ENCODE measurements at regions not wholly inside any gene's neighbourhood (a gene's known extent, or its start where the extent isn't known, plus 50 kb on each side); places are given as distances from the start of the nearest gene placed in this dataset.

GRCh38 chr9:28407351-28407750, 834.1 kb upstream of the C9orf72 start:
- intact Hi-C loops (cut with DNase I): no loop called here
- Histone ChIP-seq H3K4me1 (no peaks in the 10 kb centered on the region), H3K36me3 (no peaks in the 10 kb centered on the region), H3K27me3 (no peaks in the 10 kb centered on the region), H3K9me3 (no peaks in the 10 kb centered on the region), H3K27ac (replicated peaks in 1 of 4) (no peak overlapping the region), H3K4me3 (no peak overlapping the region)
- WGBS: 59% methylated on average over 3 of the region's 3 CpGs
- TF ChIP-seq POLR2A (IDR thresholded peaks at IDR 0.05; ENCODE audit: low read depth): no peak
- TF ChIP-seq EP300 (IDR thresholded peaks at IDR 0.05): no peak
- TF ChIP-seq POLR2AphosphoS5 (IDR thresholded peaks at IDR 0.05): no peak
- TF ChIP-seq, protein P1, sequence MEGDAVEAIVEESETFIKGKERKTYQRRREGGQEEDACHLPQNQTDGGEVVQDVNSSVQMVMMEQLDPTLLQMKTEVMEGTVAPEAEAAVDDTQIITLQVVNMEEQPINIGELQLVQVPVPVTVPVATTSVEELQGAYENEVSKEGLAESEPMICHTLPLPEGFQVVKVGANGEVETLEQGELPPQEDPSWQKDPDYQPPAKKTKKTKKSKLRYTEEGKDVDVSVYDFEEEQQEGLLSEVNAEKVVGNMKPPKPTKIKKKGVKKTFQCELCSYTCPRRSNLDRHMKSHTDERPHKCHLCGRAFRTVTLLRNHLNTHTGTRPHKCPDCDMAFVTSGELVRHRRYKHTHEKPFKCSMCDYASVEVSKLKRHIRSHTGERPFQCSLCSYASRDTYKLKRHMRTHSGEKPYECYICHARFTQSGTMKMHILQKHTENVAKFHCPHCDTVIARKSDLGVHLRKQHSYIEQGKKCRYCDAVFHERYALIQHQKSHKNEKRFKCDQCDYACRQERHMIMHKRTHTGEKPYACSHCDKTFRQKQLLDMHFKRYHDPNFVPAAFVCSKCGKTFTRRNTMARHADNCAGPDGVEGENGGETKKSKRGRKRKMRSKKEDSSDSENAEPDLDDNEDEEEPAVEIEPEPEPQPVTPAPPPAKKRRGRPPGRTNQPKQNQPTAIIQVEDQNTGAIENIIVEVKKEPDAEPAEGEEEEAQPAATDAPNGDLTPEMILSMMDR (IDR thresholded peaks at IDR 0.05): no peak
- DNase-seq (ENCODE audit: extremely low spot score): no peak

DNA sequence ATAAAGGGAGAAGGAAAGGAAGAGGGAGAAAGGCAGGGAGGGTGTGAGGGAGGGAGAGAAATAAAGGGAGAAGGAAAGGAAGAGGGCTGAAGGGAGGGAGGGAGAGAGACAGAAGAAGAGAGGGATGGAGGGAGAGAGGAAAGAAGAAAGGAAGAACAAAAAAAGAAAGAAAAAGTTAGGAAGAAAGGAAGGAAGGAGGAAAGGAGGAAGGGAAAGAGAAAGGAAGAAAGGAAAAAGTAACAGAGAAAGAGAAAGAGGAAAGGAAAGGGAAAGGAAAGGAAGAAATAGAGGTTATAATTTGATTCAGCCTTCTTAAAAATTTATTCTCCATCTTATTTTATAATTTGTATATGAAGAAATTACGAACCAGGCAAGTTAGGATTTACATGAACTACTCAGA, 836.6 kb upstream of the C9orf72 start:
- TF ChIP-seq, protein P1 (IDR thresholded peaks at IDR 0.05): no peak
- no peak for TF ChIP-seq EP300 (IDR thresholded peaks at IDR 0.05)
- TF ChIP-seq POLR2AphosphoS5 (IDR thresholded peaks at IDR 0.05): no peak
- no peak for TF ChIP-seq POLR2A (IDR thresholded peaks at IDR 0.05; ENCODE audit: low read depth)
- no peak overlapping the region for H3K4me3 ChIP-seq
- H3K4me1 ChIP-seq: no peaks in the 10 kb centered on the region
- no peak for DNase-seq (ENCODE audit: extremely low spot score)
- intact Hi-C loops (cut with DNase I): no loop called here
- no peaks in the 10 kb centered on the region for H3K27me3 ChIP-seq
- H3K27ac ChIP-seq (replicated peaks in 1 of 4): no peak overlapping the region
- no peaks in the 10 kb centered on the region for H3K36me3 ChIP-seq
- no peaks in the 10 kb centered on the region for H3K9me3 ChIP-seq
- 33% methylated on average over 1 of the region's 1 CpG for WGBS

- TF ChIP-seq POLR2A (IDR thresholded peaks at IDR 0.05; ENCODE audit: low read depth) (no peak), EP300 (IDR thresholded peaks at IDR 0.05) (no peak), POLR2AphosphoS5 (IDR thresholded peaks at IDR 0.05) (no peak)
- TF ChIP-seq, protein P1 (IDR thresholded peaks at IDR 0.05): no peak
- Histone ChIP-seq H3K27me3 (no peaks in the 10 kb centered on the region), H3K4me1 (no peaks in the 10 kb centered on the region), H3K27ac (replicated peaks in 1 of 4) (no peak overlapping the region), H3K36me3 (no peaks in the 10 kb centered on the region), H3K9me3 (no peaks in the 10 kb centered on the region), H3K4me3 (no peak overlapping the region)
- DNase-seq (ENCODE audit: extremely low spot score): no peak
- intact Hi-C loops (cut with DNase I): no loop called here
- WGBS: 55% methylated on average over 3 of the region's 3 CpGs
Observed at GRCh38 chr9:28410411-28410810, 837.1 kb upstream of the C9orf72 start.

DNA sequence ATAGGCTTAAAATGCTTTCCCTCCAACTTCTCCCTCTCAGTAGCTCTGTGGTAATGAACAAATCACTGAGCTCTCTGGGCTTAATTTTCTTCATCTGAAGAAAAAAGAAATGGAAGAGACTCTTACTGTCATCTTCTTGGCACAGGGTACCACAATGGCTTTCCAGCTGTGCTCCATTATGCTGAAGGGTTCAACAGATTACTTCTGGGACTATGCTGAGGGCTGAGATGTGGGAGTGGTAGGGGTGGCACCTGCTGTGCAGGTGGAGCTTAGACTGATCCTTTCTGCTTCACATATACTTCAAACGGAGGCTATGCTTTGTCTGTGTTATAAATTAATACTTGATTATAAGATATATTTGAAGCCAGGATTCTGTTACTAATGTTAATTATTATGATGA, 840.2 kb upstream of the C9orf72 start:
- H3K4me1 ChIP-seq: no peaks in the 10 kb centered on the region
- no peaks in the 10 kb centered on the region for H3K9me3 ChIP-seq
- H3K27ac ChIP-seq (replicated peaks in 1 of 4): no peak overlapping the region
- no peak for DNase-seq (ENCODE audit: extremely low spot score)
- intact Hi-C loops (cut with DNase I): no loop called here
- no peaks in the 10 kb centered on the region for H3K27me3 ChIP-seq
- TF ChIP-seq, protein P1 (IDR thresholded peaks at IDR 0.05): no peak
- TF ChIP-seq POLR2A (IDR thresholded peaks at IDR 0.05; ENCODE audit: low read depth): no peak
- TF ChIP-seq POLR2AphosphoS5 (IDR thresholded peaks at IDR 0.05): no peak
- no peak for TF ChIP-seq EP300 (IDR thresholded peaks at IDR 0.05)
- 58% methylated on average over 1 of the region's 1 CpG for WGBS
- H3K36me3 ChIP-seq: no peaks in the 10 kb centered on the region
- H3K4me3 ChIP-seq: no peak overlapping the region

GRCh38 chr9:28423255-28423654, 850.0 kb upstream of the C9orf72 start:
- WGBS: 68% methylated on average over 1 of the region's 1 CpG
- Histone ChIP-seq H3K4me3 (no peak overlapping the region), H3K4me1 (no peaks in the 10 kb centered on the region), H3K27ac (replicated peaks in 1 of 4) (no peak overlapping the region), H3K27me3 (no peaks in the 10 kb centered on the region), H3K36me3 (no peaks in the 10 kb centered on the region), H3K9me3 (no peaks in the 10 kb centered on the region)
- no peak for DNase-seq (ENCODE audit: extremely low spot score)
- intact Hi-C loops (cut with DNase I): no loop called here
- TF ChIP-seq POLR2A (IDR thresholded peaks at IDR 0.05; ENCODE audit: low read depth) (no peak), EP300 (IDR thresholded peaks at IDR 0.05) (no peak), POLR2AphosphoS5 (IDR thresholded peaks at IDR 0.05) (no peak)
- TF ChIP-seq, protein P1 (IDR thresholded peaks at IDR 0.05): no peak

Data from esophagus muscularis mucosa (tissue), 4 donors.